NCI-H146 treated with DMSO at 0.1 percent for 48 hours (cell line): ENCODE measurements at regions not wholly inside any gene's neighbourhood (a gene's known extent, or its start where the extent isn't known, plus 50 kb on each side); places are given as distances from the start of the nearest gene placed in this dataset.

Experiments used
- DNase-seq: peaks from one replicate; lab custom pipeline; 2025; ENCODE audit not compliant: unreplicated experiment; lab: John Stamatoyannopoulos, UW

DNA sequence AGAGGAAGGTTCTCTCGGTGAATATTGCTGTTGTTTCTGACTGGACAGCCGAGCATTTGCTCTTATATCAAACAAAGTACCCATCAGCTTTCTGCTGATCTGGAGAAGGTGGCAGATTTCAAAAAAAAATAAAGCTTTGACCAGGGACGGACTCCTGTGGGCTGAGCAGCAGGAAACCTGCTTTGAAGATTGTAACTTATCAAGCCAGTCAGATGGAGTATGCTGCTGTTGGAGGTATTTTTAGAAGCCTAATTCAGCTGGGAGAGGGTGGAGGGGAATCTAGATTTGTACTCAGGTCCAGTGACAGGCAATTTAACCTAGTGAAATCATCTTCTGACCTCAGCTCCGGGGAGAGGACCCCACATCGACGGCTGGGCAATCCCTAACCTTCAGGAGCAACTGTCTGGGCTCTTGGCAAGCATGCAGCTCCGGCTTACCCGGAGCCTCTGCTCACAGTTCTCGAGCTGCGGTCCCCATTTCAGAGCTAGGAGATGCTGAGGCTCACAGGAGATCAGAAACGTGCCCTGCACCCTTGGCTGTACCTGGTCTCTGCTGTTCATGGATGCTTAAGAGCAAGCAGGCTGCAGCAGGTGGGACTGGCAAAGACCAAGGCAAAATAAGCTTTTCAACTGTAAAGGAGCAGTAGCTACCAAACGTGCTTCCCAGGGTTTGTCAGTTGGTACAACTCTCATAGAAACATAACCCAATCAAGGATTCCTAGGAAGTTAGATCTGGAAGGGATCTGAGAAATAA, 89.3 kb upstream of the ST8SIA2 start:
- no peak for DNase-seq

DNA sequence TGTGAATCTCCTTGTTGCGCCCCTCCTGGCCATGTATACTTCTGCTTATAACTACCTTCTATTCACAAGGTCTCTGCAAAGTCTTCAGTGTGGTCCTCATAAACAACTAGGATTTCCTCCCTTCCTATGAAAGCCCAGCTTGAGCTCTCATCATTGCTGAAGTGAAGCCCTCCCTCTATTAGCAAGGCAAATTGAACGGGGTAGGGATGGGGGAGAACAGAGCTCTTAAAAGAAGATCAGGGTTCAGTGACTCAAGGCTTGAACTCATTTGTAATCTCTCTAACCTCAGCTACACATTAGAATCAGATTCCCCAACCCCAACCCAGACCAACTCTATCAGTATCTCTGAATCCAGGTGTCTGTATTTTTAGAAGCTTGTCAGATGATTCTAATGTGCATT, 88.3 kb upstream of the ST8SIA2 start:
- DNase-seq: no peak

- DNase-seq: no peak
These were observed 87.0 kb upstream of the ST8SIA2 start for GRCh38 chr15:92306663-92307062.

DNA sequence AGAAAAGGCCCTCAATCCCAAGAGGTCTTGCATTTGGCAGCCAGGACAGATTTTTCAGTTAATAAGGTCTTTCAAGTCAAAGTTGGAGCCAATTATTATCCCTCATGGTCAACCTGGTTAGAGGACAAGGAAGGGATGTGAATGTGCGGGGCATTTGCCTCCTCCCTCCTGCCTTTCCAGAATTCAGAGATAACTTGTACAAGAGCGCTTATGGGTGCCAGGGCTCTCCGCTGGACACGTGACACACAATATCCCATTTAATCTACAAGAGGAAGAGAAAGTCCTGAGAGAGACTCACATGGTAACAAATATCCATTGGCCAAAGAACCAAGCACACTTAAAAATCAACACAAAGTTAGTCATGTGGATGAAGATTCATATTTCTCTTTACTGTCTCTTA, 78.5 kb upstream of the ST8SIA2 start:
- DNase-seq: no peak

GRCh38 chr15:92315595-92316211, 78.0 kb upstream of the ST8SIA2 start:
- no peak for DNase-seq

GRCh38 chr15:92316586-92317295, 76.9 kb upstream of the ST8SIA2 start:
- DNase-seq: no peak

- DNase-seq: no peak
These were observed 73.5 kb upstream of the ST8SIA2 start for GRCh38 chr15:92320012-92320699.

GRCh38 chr15:92322566-92323355, 70.9 kb upstream of the ST8SIA2 start:
- DNase-seq: no peak

DNA sequence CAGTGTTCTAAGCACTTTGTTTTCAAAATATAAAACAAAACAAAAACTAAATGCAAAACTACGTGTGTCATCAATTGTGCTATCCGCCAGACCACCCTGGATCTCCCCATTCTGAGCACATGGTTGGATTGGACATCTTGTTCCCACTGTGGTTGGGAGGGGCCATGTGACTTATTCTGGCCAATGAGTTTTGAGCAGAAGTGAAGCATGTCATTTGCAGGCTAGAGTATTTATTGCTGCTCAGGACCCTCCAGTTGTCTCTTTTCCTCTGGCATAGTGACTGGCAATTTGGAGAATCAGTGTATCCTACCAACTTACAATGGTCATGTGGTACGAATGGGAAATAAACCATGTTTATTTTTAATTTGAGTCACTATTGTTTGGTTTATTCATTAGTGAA, 70.2 kb upstream of the ST8SIA2 start:
- no peak for DNase-seq

DNA sequence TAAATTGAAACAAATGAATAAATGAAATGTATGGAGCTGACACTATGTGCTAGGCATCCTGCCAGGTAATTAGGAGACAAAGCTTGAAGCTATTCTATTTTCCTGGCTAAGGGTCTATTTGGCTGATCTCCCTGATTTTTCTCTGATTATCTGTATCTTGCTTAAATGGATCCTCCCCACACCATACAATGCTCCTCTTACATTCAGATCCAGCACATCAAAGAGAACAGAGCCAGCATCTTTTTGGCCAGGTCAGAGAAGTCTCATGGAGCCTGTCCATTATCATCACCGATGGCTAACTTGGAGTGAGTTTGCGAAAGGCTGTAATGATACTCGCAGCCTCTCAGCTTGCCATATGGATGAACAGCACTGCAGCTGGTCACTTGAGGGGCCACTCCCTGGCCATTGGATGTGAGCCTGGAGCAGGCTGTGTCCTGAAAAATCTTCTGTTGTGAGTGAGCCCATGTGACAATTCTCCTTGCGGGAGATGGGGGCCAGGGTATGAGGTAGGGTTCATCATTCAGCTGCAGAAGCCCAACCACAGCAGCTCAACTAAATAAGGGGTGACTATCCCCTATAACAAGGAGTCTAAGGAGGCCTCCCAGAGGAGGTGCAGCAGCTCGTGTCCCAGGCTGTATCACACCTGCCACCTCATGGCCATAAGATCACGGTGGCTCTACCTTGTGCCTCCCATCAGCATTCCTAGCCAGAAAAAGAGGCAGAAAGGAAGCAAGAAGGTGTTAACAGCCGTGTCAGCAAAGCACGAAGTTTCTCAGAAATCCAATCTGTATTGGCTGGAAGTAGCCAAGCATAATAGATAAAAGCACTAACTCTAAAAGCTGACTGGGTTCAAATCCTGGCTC, 69.3 kb upstream of the ST8SIA2 start:
- no peak for DNase-seq

DNA sequence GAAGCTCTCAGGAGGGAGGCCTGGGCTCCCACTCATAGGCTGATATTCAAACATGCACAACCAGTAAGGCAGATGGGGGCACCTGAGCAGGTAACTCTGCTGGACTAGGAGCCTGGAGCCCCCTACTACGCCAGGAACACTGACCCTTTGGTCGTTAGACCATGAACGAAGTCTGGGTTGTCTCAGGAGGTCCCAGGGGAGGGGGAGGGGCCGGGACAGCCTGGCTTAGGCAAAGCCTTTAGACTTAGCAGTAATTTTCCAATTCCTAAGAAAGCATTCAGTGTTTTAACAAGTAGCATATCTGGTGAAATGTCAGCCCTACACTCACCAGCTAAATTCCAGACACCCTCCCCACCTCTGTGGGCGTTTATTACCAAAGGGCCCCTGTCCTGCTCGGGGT, 67.4 kb upstream of the ST8SIA2 start:
- DNase-seq: no peak

GRCh38 chr15:92327033-92327432, 66.6 kb upstream of the ST8SIA2 start:
- DNase-seq: no peak

GRCh38 chr15:92328207-92328606, 65.5 kb upstream of the ST8SIA2 start:
- DNase-seq: no peak

DNA sequence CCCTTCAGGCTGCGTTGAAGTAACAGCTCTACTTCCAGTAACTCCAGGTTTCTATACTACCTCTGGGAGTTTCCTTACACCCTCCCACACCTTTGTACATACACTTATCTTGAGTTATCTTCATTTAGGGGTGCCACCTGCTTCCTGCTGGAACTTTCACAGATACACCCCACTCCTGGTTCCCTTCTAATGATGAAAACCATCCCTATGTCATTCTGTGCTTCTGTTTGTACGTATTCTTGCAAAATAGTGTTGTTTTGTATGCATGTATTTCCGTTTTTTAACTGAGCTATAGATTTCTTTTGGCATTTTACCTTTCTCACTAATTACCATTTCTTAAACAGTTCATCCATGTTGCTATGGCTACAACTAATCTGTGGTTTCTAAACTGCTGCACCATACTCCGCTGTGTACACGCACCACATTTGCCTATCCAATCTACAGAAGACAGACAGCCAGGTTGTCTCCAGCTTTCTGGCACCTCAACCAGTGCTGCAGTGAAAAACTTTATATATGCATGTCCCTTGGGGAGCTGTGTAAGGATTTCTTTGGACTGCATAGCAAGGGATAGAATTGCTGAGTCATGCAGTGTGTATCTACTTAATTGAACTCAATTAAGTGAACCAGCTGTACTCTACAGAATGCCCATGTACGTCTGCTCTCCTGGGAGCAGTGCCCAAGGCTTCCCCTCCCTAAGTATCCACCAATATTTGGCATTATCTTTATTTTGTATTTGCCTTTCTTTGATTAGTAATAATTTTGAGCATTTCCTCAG, 61.4 kb upstream of the ST8SIA2 start:
- DNase-seq: no peak

GRCh38 chr15:92333709-92334108, 60.0 kb upstream of the ST8SIA2 start:
- no peak for DNase-seq

DNA sequence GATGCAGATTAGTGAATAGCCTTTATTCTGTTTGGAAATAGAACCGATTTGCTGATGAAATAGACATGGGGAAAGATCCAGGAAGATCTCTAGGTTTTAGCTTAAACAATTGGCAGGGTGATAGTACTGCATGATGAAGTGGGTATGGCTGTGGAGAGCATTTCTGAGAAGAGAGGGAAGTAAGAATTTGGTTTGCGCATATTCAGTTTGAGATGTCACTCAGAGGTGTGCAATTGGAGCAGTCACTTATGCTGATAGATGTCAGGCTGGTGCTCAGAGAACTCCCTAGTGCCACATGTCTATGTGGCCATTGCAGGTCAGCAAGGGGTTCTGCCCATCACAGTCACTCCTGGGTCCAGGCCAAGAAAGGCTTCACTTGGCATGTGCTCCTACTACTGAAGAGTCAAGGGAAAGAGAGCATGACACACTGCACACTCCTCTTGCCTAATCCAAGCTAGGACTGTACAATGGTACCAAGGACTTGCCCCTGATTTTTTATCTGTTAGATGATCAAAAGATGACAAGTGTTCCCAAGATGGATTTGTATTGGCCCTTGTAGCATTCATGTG, 57.2 kb upstream of the ST8SIA2 start:
- DNase-seq: no peak

DNA sequence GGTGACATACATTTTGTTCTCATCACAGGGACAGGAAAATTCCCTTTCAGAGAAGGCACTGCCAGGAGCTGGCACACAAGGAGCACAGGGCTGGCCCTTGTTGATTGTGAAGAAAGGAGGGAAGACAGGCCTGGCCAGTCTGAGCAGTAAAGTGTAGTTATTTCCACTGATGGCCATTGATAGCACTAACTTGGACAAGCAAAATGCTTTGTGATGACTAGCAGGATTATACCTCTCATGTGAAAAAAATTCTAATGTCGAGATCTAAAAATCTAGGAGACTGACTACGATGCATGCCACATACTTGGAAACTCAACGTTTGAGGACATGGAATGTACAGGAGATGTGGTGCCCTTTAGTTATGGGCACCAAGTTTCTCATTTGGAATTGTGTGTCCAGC, 54.3 kb upstream of the ST8SIA2 start:
- no peak for DNase-seq
